Vagina (tissue), 2 donors: ENCODE measurements at regions not wholly inside any gene's neighbourhood (a gene's known extent, or its start where the extent isn't known, plus 50 kb on each side); places are given as distances from the start of the nearest gene placed in this dataset.

ENCODE experiments used
- CTCF ChIP-seq, 3 experiments: fragments of 450-650 bp in 2 of 3; fragments of 200-600 bp in 1 of 3; sonication (generic) in 1 of 3; IDR thresholded peaks; one replicate each; pipeline ENCODE4 v1.5.1; 2017 to 2019; ENCODE audit warnings: antibody characterized with exemption in 3 of 3, mild to moderate bottlenecking in 2 of 3, moderate library complexity in 2 of 3
- POLR2A ChIP-seq, 2 donors: fragments of 450-650 bp; IDR thresholded peaks; one replicate each; pipeline ENCODE4 v1.6.1; 2017; ENCODE audit warnings: antibody characterized with exemption in 2 of 2, mild to moderate bottlenecking in 2 of 2, moderate library complexity in 2 of 2
- POLR2AphosphoS5 ChIP-seq, 2 donors: sonication (generic); formaldehyde crosslinking; IDR thresholded peaks; one replicate each; pipeline ENCODE4 v1.9.0; 2017; ENCODE audit warnings: antibody characterized with exemption in 2 of 2, mild to moderate bottlenecking in 2 of 2, low read depth in 1 of 2; ENCODE audit not compliant: insufficient read depth in 1 of 2

GRCh38 chr14:34251662-34252061 is 210.4 kb downstream of the SPTSSA start:
- no peak for TF ChIP-seq POLR2A (IDR thresholded peaks at IDR 0.05)
- TF ChIP-seq POLR2AphosphoS5 (IDR thresholded peaks at IDR 0.05; ENCODE audit: insufficient read depth in 1 of 2, low read depth in 1 of 2) = no peak
- no peak for TF ChIP-seq CTCF (IDR thresholded peaks at IDR 0.05)
